GM19240 (cell line): ENCODE measurements at regions not wholly inside any gene's neighbourhood (a gene's known extent, or its start where the extent isn't known, plus 50 kb on each side); places are given as distances from the start of the nearest gene placed in this dataset.

Experiments
- DNase-seq: peaks from one replicate; pipeline ENCODE4 v3.0.0; 2011; ENCODE audit warnings: low spot score; ENCODE audit not compliant: insufficient read length

DNA sequence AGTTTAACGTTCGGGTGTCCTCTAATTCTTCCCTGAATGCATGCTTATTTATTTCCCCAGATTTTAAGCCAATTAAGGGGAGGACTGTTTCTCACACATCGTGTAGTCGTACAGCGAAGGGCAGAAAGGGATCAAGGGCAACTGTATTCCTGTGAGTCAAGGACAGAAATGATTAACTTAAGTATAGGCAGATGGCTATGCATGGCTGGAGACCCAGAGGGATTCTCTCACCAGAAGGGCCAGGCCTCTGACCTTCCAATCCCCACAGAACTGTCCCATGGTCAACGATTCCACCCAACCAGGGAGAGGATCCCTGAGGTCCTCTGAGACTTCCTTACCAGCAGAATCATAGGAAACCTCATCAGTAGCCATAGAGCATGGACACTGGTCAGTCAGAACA is 161.8 kb upstream of the MAP1B start:
- no peak for DNase-seq

DNA sequence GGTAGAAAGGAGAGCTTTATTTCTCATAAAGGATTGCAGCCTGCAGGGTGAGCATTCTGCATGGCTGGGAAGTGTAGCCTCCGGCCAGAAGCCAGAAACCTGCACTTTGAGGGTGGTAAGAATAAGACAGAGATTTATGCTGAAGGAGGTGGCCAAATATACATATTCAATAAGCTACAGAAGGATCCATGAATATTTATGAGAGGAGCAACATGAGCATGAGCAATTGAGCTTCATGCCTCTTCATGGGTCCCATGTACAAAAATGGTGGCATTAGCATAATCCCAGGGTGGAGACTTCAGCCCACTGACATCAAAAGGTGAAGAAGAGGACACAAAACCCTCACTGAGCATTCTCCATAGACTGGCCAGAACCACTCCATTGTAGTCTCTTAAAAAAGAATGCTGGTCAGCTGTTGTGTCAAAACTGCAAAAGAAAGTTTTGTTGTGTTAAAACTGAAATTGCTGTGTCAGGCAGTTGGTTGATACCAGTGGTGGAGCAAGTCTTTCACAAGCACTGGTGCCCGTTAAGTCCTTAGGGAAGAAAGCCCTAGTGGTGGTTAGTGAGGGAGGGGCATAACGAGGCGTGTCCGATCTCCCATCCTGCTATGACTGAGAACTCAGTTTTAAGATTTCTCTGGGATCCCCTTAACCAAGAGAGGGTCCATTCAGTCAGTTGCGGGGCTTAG is 160.8 kb upstream of the MAP1B start:
- no peak for DNase-seq

- no peak for DNase-seq
Observed at GRCh38 chr5:71948206-71948605, 159.1 kb upstream of the MAP1B start.

DNA sequence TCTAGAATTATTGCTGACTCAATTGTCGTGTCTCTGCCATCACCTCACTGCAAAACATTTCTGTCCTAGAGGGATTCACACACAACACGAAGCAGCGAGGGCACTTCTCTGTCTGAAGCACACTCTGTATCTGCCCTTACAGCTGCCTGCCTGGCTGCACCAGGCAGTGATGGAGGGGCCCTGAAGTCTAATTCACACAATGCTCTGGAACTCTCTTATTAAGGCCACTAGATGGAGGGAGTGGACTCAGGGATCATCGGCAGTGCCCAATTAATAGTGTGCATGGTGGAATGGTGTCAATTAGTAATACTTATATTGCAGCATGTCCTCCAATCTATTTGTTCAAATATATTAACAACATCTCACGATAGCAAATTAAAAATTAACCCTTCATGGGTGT is 157.5 kb upstream of the MAP1B start:
- DNase-seq = no peak

DNA sequence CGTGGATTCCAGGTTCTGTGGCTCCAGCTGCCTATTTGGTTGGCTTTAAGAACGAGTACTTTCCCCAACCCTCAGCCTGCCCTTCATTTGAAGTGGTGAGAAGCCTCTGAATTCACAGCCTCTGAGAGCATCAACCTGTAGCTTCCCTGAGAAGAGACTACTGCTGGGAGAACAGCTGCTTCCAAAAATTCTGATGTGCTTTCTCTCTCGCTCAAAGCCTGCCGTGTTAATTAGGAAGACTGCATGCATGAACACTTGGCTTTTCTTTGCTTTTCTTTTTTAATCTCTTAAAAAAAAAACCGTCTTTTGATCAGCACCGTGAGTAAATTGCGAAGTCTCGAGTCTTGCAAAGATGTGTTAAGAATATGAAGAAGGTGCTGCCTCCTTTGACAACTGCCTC is 153.4 kb upstream of the MAP1B start:
- no peak for DNase-seq

DNA sequence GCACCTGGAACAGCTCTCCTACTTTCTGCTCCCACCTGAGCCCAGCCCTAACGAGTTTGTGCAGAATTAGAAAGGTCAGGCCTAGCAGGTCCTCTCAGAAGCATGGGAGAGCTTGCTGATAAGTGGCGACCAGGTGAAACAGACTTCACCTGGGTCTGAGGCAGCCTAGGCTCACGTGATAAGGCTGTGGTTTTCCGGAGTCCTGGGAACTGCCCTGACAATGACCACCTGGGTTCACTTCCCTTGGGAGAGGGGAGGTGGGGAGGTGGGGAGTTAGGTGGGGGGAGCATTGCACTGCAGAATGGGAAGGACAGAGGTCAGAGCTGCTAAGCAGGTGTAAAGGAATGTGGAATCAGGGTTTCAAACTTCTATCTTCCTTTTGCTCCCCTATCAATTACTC is 152.9 kb upstream of the MAP1B start:
- DNase-seq = no peak

DNA sequence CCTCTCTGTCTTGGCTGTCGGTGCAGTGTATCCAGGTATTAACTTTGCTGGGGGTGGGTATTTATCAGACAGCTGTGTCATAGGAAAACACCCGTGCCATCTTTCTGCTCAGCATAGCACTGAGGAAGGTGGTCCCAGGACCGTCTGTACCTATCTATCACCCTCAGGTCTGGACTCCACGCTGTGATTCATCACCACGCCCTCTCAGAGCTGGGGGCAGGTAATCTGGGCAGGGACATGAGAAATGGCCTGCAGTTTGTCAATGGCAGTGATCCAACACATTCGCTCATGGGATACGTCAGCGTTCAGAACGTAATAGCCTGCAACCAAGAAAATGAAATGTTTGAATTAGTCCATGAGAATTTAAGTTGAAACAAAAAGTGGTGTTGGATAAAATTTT is 151.6 kb upstream of the MAP1B start:
- DNase-seq = no peak

- no peak for DNase-seq
Observed at GRCh38 chr5:71957292-71957898, 149.9 kb upstream of the MAP1B start.

GRCh38 chr5:71960195-71960594 is 147.1 kb upstream of the MAP1B start:
- DNase-seq = no peak

DNA sequence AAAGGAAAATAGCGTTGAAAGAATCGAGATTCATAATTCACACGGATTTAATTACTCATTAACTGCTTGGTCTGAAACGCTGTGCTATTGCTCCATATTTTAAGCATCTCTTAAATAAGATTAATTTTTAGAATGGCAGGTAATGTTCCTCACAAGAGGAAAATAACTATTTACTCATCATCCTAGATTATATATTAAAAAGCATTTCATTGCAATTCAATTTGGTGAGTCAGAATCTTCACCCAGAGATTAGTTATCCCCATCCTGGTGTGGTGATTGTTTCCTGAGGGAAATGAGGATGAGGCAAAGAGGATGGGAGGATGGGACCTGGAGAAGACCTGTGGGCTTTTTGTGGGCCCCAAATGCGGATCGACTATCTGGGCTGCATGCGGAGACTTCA is 145.5 kb upstream of the MAP1B start:
- no peak for DNase-seq

DNA sequence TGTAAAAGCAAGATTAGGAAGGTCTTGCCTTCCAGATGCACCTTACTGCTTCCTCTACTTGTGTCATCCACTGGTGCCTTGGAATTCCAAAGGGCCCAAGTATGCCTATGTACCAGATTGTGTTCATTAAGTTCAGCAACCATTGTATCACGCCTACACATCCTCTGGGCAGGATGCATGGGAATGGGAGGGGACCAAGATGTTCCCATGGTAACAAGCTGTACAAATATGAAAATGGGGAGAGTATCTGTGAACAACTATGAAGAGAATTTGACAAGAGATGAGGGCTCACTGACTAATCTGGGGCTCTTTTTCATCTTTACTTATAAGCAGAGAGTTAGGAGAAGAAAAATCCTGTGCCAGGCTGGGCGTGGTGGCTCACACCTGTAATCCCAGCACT is 137.8 kb upstream of the MAP1B start:
- DNase-seq = no peak

- no peak for DNase-seq
Observed at GRCh38 chr5:71971862-71972261, 135.4 kb upstream of the MAP1B start.

- no peak for DNase-seq
Observed at GRCh38 chr5:71972777-71973473, 134.3 kb upstream of the MAP1B start.

GRCh38 chr5:71973563-71973962 is 133.7 kb upstream of the MAP1B start:
- DNase-seq = no peak

GRCh38 chr5:71974165-71974564 is 133.1 kb upstream of the MAP1B start:
- no peak for DNase-seq

- no peak for DNase-seq
Observed at GRCh38 chr5:71974622-71975021, 132.7 kb upstream of the MAP1B start.

- DNase-seq = no peak
Observed at GRCh38 chr5:71976449-71976848, 130.8 kb upstream of the MAP1B start.

GRCh38 chr5:71977311-71977710 is 130.0 kb upstream of the MAP1B start:
- no peak for DNase-seq

DNA sequence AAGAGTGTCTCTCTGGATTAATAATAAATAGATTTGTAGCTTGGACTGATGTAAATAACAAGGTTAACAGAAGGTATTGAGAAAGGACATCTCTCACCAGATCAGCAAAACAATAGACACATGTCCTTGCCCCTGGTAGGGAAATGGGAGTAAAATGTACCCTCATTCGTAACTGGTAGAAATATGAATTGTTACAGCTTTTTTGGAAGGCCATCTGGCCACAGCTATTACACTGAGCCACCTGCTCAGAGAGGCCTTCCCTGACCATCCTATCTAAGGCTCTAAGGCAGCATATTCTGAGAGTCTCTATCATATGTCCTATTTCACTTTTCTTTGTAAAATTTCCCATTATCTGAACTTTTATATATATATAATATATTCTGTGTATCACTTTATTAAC is 129.1 kb upstream of the MAP1B start:
- no peak for DNase-seq

DNA sequence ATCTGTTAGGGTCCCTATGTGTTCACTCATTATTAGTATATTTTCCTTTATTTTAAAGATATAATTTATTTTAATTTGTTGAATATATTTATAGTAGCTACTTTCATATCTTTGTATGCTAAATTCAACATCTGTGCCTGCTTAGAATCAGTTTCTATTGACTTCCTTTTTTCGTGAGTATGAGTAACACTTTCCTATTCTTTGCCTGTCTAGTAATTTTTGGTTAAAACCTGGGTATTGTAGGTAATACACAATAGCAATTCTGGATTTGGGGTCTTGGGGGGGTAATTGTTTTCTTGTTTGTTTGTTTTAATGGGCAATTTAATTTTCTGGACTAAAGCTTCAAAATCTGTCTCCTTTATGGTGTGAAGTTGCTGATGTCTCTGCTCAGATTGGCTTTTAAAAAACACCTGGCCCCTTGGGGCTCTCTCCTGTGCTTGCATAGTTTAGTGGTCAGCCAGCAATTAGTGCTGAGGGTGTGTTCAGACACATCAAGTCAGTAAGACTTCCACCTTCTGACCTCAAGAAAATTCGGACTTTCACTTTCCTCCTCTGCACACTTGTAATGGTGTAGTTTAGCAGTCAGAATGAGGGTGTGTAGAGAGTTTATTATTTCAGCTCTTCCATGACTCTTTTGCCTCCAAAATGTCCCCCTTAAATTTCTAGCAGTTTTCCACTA is 124.4 kb upstream of the MAP1B start:
- no peak for DNase-seq

DNA sequence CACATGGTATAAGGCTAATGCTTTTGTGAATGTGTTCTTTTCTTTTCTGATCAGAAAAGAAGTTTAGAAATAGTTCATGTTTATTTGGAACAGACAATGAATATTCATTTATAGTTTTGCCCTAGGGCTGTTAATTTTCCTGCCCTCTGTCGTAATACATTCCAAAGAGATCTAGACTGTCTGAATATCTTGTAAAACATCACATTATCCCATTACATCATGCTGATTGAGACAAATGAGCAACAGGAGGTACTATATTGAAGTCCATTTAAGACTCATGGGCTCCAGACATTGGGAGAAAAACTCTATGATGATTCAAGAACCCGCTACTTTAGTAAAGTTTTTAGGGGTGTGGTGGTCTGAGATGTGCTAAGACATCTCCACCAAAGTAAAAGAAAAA is 121.2 kb upstream of the MAP1B start:
- DNase-seq = no peak

DNA sequence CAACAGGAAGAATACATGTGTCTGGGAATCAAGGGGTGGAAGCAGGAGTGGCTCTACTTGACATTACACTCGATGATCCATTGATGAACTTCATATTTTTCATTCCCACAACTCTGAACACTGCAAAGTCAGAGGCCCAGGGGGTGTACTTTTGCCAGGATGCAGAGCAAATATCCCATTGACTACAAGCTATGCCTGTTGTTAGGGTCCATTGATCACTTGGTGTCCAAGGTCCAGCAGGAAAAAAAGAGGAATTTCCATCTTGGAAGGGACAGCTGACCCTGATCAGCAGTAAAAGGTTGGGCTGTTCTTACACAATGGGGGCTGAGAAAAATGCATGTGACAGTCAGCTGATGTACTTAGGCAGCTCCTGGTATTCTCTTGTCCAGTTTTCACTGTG is 118.5 kb upstream of the MAP1B start:
- no peak for DNase-seq
